ENCODE measurements at regions not wholly inside any gene's neighbourhood (a gene's known extent, or its start where the extent isn't known, plus 50 kb on each side); places are given as distances from the start of the nearest gene placed in this dataset.

DNA sequence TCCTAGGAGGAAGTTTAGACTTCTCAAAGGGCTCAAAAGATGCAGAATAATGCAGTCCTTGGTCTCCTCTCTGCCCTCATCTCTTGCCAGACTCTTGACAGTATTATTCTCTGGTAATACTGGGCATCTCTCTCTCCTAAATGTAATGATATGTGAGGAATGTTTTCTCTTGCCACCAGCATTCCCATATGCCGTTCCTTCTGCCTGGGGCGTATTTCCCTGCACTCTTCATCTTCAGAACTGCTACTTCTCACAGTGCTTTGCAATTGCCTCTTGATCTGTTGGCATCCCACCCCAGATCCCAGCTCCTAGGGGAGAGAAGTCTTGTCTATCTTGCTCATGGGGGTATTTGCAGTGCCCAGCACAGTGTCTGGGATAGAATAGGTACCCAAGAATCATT lies 107.4 kb downstream of the RASSF10 start:
- no peak overlapping the region for H3K4me2 ChIP-seq (ENCODE audit: insufficient read depth, low read length)
- dilution Hi-C loops (cut with MboI; ENCODE audit: extremely low pct_ligation_motif_present, low sequenced_read_pairs): no loop called here
- no peak for FAIRE-seq
- peaks cover 50% of the 10 kb centered on the region for H3K4me1 ChIP-seq (ENCODE audit: control insufficient read depth, extremely low read depth, insufficient read depth, low read length)
- no peak for TF ChIP-seq EZH2 (IDR thresholded peaks at IDR 0.05; ENCODE audit: borderline replicate concordance, low read depth, low read length, severe bottlenecking)
- no peaks in the 10 kb centered on the region for H3K27me3 ChIP-seq (ENCODE audit: control insufficient read depth in 2 of 2, insufficient read depth in 2 of 2, low read length in 2 of 2)
- no peaks in the 10 kb centered on the region for H3K9me3 ChIP-seq (replicated peaks; ENCODE audit: control insufficient read depth, insufficient read depth, low read length)
- DNase-seq (ENCODE audit: low read depth, low spot score): no peak
- H4K20me1 ChIP-seq (replicated peaks; ENCODE audit: control insufficient read depth, extremely low read depth, insufficient read depth, low read length): no peaks in the 10 kb centered on the region
- ChIA-PET POLR2A (no interaction called here), CTCF (interaction anchor here (1.9 kb wide), 1 partner anchor 153 kb away, joined by 5 read pairs; no protein-coding TSS in a partner anchor)
- no TSS peak for BruUV-seq (replicated peaks)
- H3K9me1 ChIP-seq (replicated peaks; ENCODE audit: control insufficient read depth, extremely low read depth, insufficient read depth, low read length): no peaks in the 10 kb centered on the region
- H3K4me3 ChIP-seq (replicated peaks in 1 of 3; ENCODE audit: insufficient read depth in 1 of 3, low read depth in 1 of 3, low read length in 3 of 3): no peak overlapping the region
- no peak overlapping the region for H3K9ac ChIP-seq (replicated peaks; ENCODE audit: extremely low read depth, insufficient read depth, low read length)
- no peaks in the 10 kb centered on the region for H3K36me3 ChIP-seq (ENCODE audit: control insufficient read depth in 2 of 2, extremely low read depth in 1 of 2, insufficient read depth in 2 of 2, low read length in 2 of 2)
- intact Hi-C loops (cut with micrococcal nuclease): loop anchor here (5.0 to 10.0 kb wide), 2 partner anchors 101 to 328 kb away; no protein-coding TSS in a partner anchor
- H3K27ac ChIP-seq (ENCODE audit: insufficient read depth, low read depth, low read length): no peak overlapping the region
- no peak overlapping the region for H2AFZ ChIP-seq (ENCODE audit: low read depth, low read length)
- H3K79me2 ChIP-seq (ENCODE audit: control insufficient read depth, insufficient read depth, low read length): no peaks in the 10 kb centered on the region

DNA sequence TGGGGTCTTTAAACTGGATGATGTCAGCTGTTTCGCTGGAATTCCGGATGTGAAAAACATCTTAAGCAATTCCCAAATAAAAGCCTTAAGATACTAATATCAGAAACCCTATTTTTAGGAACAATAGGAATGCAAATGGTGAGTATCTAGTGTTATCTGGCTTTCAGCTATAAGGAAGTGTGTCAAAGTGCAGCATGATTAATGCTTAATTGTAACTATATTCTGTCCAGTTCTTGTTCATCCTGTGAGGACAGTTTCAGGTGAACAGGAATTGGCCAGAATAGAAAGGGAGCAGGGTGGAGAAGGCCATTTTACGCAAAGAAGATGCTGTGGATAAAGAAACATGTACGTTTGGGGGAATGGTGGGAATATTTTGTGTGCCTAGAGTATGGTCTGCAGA lies 108.2 kb downstream of the RASSF10 start:
- H3K4me3 ChIP-seq (replicated peaks in 1 of 3; ENCODE audit: insufficient read depth in 1 of 3, low read depth in 1 of 3, low read length in 3 of 3): no peak overlapping the region
- H3K9ac ChIP-seq (replicated peaks; ENCODE audit: extremely low read depth, insufficient read depth, low read length): no peak overlapping the region
- H3K27me3 ChIP-seq (ENCODE audit: control insufficient read depth in 2 of 2, insufficient read depth in 2 of 2, low read length in 2 of 2): no peaks in the 10 kb centered on the region
- DNase-seq (ENCODE audit: low read depth, low spot score): no peak
- ChIA-PET CTCF (interaction anchor here (1.2 to 3.1 kb wide), 4 partner anchors 12 to 215 kb away, joined by 3 to 15 read pairs (median 4); no protein-coding TSS in a partner anchor), POLR2A (no interaction called here)
- H3K4me2 ChIP-seq (ENCODE audit: insufficient read depth, low read length): peak overlapping the region; percentile 42
- no peak for FAIRE-seq
- no peaks in the 10 kb centered on the region for H3K36me3 ChIP-seq (ENCODE audit: control insufficient read depth in 2 of 2, extremely low read depth in 1 of 2, insufficient read depth in 2 of 2, low read length in 2 of 2)
- intact Hi-C loops (cut with micrococcal nuclease) (loop anchor here (5.0 to 10.0 kb wide), 2 partner anchors 100 to 327 kb away; no protein-coding TSS in a partner anchor), dilution Hi-C loops (cut with MboI; ENCODE audit: extremely low pct_ligation_motif_present, low sequenced_read_pairs) (no loop called here)
- peaks cover 44% of the 10 kb centered on the region for H3K4me1 ChIP-seq (ENCODE audit: control insufficient read depth, extremely low read depth, insufficient read depth, low read length)
- TF ChIP-seq FOS (IDR thresholded peaks at IDR 0.05; ENCODE audit: borderline replicate concordance, insufficient read depth, low read length) (peak; percentile 24), GATA2 (IDR thresholded peaks at IDR 0.05; ENCODE audit: insufficient read depth, insufficient read length, low read depth, low read length) (peak; percentile 65), MAX (IDR thresholded peaks at IDR 0.05; ENCODE audit: insufficient read depth, insufficient read length) (no peak), CTCF (IDR thresholded peaks at IDR 0.05; ENCODE audit: extremely low read depth in 1 of 2, insufficient read depth in 1 of 2, low read depth in 1 of 2, low read length in 2 of 2) (no peak)
- peak overlapping the region; percentile 42 for H3K27ac ChIP-seq (ENCODE audit: insufficient read depth, low read depth, low read length)
- no peaks in the 10 kb centered on the region for H4K20me1 ChIP-seq (replicated peaks; ENCODE audit: control insufficient read depth, extremely low read depth, insufficient read depth, low read length)
- H2AFZ ChIP-seq (ENCODE audit: low read depth, low read length): no peak overlapping the region
- no TSS peak for BruUV-seq (replicated peaks)
- H3K79me2 ChIP-seq (ENCODE audit: control insufficient read depth, insufficient read depth, low read length): no peaks in the 10 kb centered on the region
- no peaks in the 10 kb centered on the region for H3K9me3 ChIP-seq (replicated peaks; ENCODE audit: control insufficient read depth, insufficient read depth, low read length)
- H3K9me1 ChIP-seq (replicated peaks; ENCODE audit: control insufficient read depth, extremely low read depth, insufficient read depth, low read length): no peaks in the 10 kb centered on the region

Data from endothelial cell of umbilical vein (primary cell).